Smooth muscle cell (in vitro differentiated cells): ENCODE measurements at regions not wholly inside any gene's neighbourhood (a gene's known extent, or its start where the extent isn't known, plus 50 kb on each side); places are given as distances from the start of the nearest gene placed in this dataset.
A peak's percentile ranks its signal among the peaks of the same experiment; 100 is the strongest.

Source experiments
- DNase-seq: peaks from one replicate; lab custom pipeline; 2025; ENCODE audit not compliant: unreplicated experiment; lab: John Stamatoyannopoulos, UW
- H2AFZ ChIP-seq: fragments of 200-600 bp; sonication (generic); 2 replicates; pipeline ENCODE4 v1.6.0; 2016; ENCODE audit warnings: antibody characterized with exemption, low read depth, mild to moderate bottlenecking
- H3F3A ChIP-seq: fragments of 200-600 bp; sonication (generic); 2 replicates; pipeline ENCODE4 v1.6.0; 2017; ENCODE audit warnings: antibody characterized with exemption, low read depth
- H3K27ac ChIP-seq: fragments of 200-600 bp; sonication (generic); 2 replicates; pipeline ENCODE4 v1.5.1; 2016; ENCODE audit warnings: low read depth, mild to moderate bottlenecking
- H3K27me3 ChIP-seq: fragments of 200-600 bp; sonication (generic); 2 replicates; pipeline ENCODE4 v1.6.1; 2016; ENCODE audit warnings: low read depth, mild to moderate bottlenecking
- H3K36me3 ChIP-seq: fragments of 200-600 bp; sonication (generic); 2 replicates; pipeline ENCODE4 v1.5.1; 2016; ENCODE audit warnings: low read depth
- H3K4me1 ChIP-seq: fragments of 200-600 bp; sonication (generic); 2 replicates; pipeline ENCODE4 v1.5.1; 2016; ENCODE audit warnings: low read depth
- H3K4me2 ChIP-seq: fragments of 200-600 bp; sonication (generic); 2 replicates; pipeline ENCODE4 v1.6.0; 2016; ENCODE audit warnings: mild to moderate bottlenecking
- H3K4me3 ChIP-seq: fragments of 200-600 bp; sonication (generic); 2 replicates; pipeline ENCODE4 v1.5.1; 2016; ENCODE audit warnings: mild to moderate bottlenecking
- H3K79me2 ChIP-seq: fragments of 200-600 bp; sonication (generic); 2 replicates; pipeline ENCODE4 v1.6.0; 2016; ENCODE audit warnings: low read depth, mild to moderate bottlenecking
- H3K9ac ChIP-seq: fragments of 200-600 bp; sonication (generic); 2 replicates; pipeline ENCODE4 v1.6.0; 2016; ENCODE audit warnings: low read depth
- H3K9me3 ChIP-seq: fragments of 200-600 bp; sonication (generic); replicated peaks from 2 replicates; pipeline ENCODE4 v1.5.1; 2016; ENCODE audit warnings: low read depth
- H4K20me1 ChIP-seq: fragments of 200-600 bp; sonication (generic); 2 replicates; pipeline ENCODE4 v1.6.0; 2016; ENCODE audit warnings: low read depth
- WGBS: methylation state at CpG from one replicate; pipeline ENCODE4 v1.1.7; 2016; ENCODE audit warnings: low lambda C conversion rate; 5-methylcytosine and 5-hydroxymethylcytosine counted together
- TF ChIP-seq, protein P1 (sequence below): fragments of 200-600 bp; sonication (generic); IDR thresholded peaks from 2 replicates; pipeline ENCODE4 v1.5.1; 2017; ENCODE audit warnings: borderline replicate concordance, mild to moderate bottlenecking, antibody characterized with exemption; ENCODE audit not compliant: insufficient read depth, poor library complexity, severe bottlenecking

DNA sequence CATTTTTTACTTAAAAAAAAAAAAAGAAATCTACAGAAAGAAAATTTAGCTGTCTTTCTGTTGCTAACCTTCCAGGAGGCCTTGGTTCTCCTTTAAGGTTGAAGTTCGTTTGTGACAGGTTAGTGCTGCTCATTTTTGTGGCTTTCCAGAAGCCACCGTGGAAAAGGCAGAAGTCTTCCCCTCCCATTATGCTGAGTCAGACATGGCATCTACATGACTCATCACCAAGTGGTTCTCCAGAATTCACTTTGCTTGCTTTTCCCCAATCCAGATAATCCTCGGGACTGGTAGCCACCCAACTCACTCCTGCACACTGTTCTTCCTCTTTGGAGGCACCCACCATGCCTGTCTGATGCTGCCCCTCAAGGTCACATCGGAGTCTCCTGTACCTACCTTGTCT, 228.7 kb downstream of the PIK3C3 start:
- WGBS: 21% methylated on average over 4 of the region's 4 CpGs
- H3K27me3 ChIP-seq: no peaks in the 10 kb centered on the region
- no peaks in the 10 kb centered on the region for H3K9me3 ChIP-seq
- no peaks in the 10 kb centered on the region for H3K79me2 ChIP-seq
- H3K9ac ChIP-seq: peak overlapping the region; percentile 64
- no peak for DNase-seq
- no peaks in the 10 kb centered on the region for H3K36me3 ChIP-seq
- TF ChIP-seq, protein P1, sequence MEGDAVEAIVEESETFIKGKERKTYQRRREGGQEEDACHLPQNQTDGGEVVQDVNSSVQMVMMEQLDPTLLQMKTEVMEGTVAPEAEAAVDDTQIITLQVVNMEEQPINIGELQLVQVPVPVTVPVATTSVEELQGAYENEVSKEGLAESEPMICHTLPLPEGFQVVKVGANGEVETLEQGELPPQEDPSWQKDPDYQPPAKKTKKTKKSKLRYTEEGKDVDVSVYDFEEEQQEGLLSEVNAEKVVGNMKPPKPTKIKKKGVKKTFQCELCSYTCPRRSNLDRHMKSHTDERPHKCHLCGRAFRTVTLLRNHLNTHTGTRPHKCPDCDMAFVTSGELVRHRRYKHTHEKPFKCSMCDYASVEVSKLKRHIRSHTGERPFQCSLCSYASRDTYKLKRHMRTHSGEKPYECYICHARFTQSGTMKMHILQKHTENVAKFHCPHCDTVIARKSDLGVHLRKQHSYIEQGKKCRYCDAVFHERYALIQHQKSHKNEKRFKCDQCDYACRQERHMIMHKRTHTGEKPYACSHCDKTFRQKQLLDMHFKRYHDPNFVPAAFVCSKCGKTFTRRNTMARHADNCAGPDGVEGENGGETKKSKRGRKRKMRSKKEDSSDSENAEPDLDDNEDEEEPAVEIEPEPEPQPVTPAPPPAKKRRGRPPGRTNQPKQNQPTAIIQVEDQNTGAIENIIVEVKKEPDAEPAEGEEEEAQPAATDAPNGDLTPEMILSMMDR: no peak
- H3K4me1 ChIP-seq: no peaks in the 10 kb centered on the region
- no peaks in the 10 kb centered on the region for H4K20me1 ChIP-seq
- no peaks in the 10 kb centered on the region for H3F3A ChIP-seq
- peak overlapping the region; percentile 94 for H3K27ac ChIP-seq
- no peak overlapping the region for H2AFZ ChIP-seq
- no peak overlapping the region for H3K4me3 ChIP-seq
- peak overlapping the region; percentile 27 for H3K4me2 ChIP-seq

DNA sequence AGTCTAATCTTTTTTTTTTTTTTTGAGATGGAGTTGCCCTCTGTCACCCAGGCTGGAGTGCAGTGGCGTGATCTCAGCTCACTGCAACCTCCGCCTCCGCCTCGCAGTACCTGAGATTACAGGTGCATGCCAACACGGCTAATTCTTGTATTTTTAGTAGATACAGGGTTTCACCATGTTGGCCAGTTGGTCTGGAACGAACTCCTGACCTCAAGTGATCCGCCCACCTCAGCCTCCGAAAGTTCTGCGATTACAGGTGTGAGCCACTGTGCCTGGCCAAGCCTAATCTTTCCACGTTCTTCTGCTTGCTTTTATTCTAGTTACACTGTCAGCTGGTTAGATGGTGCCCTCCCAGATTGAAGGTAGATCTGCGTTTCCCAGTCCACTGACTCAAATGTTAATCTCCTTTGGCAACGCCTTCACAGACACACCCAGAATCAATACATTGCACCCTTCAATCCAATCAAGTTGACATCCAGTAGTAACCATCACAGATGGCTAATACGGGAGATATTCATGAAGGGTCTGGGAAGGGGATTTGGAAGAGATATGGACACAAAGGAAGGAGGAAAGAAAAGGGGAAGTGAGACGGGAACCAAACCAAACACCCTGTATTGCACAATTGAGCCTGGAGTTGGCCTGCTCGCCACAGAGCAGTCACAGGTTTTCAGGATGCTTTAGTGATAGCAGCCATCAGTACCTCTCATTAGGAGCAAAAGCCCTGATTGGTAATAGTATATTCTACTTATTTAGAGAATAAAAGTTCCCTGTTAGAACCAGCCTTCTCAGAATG, 229.8 kb downstream of the PIK3C3 start:
- H3K79me2 ChIP-seq: no peaks in the 10 kb centered on the region
- no peak overlapping the region for H3K9ac ChIP-seq
- no peaks in the 10 kb centered on the region for H3K9me3 ChIP-seq
- no peaks in the 10 kb centered on the region for H3K27me3 ChIP-seq
- no peaks in the 10 kb centered on the region for H3F3A ChIP-seq
- no peak overlapping the region for H3K4me3 ChIP-seq
- over 99% methylated on average over 15 of the region's 15 CpGs for WGBS
- TF ChIP-seq, protein P1: no peak
- H4K20me1 ChIP-seq: no peaks in the 10 kb centered on the region
- H3K4me2 ChIP-seq: no peak overlapping the region
- no peak for DNase-seq
- H3K27ac ChIP-seq: peak overlapping the region; percentile 94
- no peak overlapping the region for H2AFZ ChIP-seq
- H3K36me3 ChIP-seq: no peaks in the 10 kb centered on the region
- H3K4me1 ChIP-seq: no peaks in the 10 kb centered on the region

DNA sequence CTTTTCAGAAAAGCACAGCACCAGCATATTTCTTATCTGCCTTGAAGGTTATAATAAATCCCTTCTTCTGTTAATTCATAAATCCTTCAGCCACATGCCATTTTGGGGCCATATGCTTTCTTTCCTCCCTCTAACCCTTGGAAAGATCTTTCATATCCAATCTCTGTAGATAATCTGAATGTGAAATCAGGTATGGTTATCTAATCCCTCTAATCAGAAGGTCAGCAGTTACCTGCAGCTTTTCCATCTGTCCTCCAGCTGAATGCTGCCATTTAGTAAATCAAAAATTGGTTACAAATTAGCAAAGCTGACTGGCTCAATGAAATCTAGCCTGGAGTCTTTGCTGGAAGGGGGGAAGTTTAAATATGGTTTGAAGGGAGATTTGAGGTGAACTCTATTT, 230.5 kb downstream of the PIK3C3 start:
- Histone ChIP-seq H3K4me1 (no peaks in the 10 kb centered on the region), H3K36me3 (no peaks in the 10 kb centered on the region), H4K20me1 (no peaks in the 10 kb centered on the region), H3K9ac (no peak overlapping the region), H2AFZ (no peak overlapping the region), H3K4me2 (no peak overlapping the region), H3K4me3 (no peak overlapping the region), H3K79me2 (no peaks in the 10 kb centered on the region), H3K27me3 (no peaks in the 10 kb centered on the region), H3K27ac (no peak overlapping the region), H3F3A (no peaks in the 10 kb centered on the region), H3K9me3 (no peaks in the 10 kb centered on the region)
- TF ChIP-seq, protein P1: no peak
- no peak for DNase-seq
